Left lung (tissue), 4 donors: ENCODE measurements at regions not wholly inside any gene's neighbourhood (a gene's known extent, or its start where the extent isn't known, plus 50 kb on each side); places are given as distances from the start of the nearest gene placed in this dataset.

Experiments
- ATAC-seq: fragments of 200-7000 bp; cut with Tn5 transposase; one replicate; pipeline ENCODE4 v1.9.1; 2020; ENCODE audit warnings: moderate library complexity
- DNase-seq, 4 donors: peaks; one replicate each; pipeline ENCODE4 v3.0.0-alpha.2; 2013 to 2020
- H3K27ac ChIP-seq, 2 donors: fragments of 200-600 bp; sonication (generic) in 1 of 2; one replicate each; pipeline versions ENCODE4 v1.5.0 to v1.8.0; 2020 to 2021
- H3K27me3 ChIP-seq, 2 donors: fragments of 200-600 bp; sonication (generic) in 1 of 2; one replicate each; pipeline versions ENCODE4 v1.5.0 to v1.8.0; 2020 to 2021
- H3K36me3 ChIP-seq, 2 donors: fragments of 200-600 bp; sonication (generic) in 1 of 2; one replicate each; pipeline versions ENCODE4 v1.5.0 to v1.8.0; 2020 to 2021
- H3K4me1 ChIP-seq, 2 donors: fragments of 200-600 bp; one replicate each; pipeline ENCODE4 v1.8.0; 2021
- H3K4me3 ChIP-seq, 2 donors: fragments of 200-600 bp; sonication (generic) in 1 of 2; one replicate each; pipeline versions ENCODE4 v1.5.0 to v1.8.0; 2020 to 2021; ENCODE audit warnings: mild to moderate bottlenecking in 1 of 2
- H3K9me3 ChIP-seq, 2 donors: fragments of 200-600 bp; sonication (generic) in 1 of 2; one replicate each; pipeline versions ENCODE4 v1.5.0 to v1.8.0; 2020 to 2021
- intact Hi-C, 2 donors: fragments of 100-400 bp; cut with DNase I; formaldehyde crosslinking; loops; one replicate each; pipeline versions ENCODE4 v1.11.2 to v1.14.2; 2022
- TF ChIP-seq, protein P1 (sequence below), 2 donors: fragments of 200-600 bp; sonication (generic) in 1 of 2; IDR thresholded peaks; one replicate each; pipeline versions ENCODE4 v1.5.0 to v1.8.0; 2021; ENCODE audit warnings: antibody characterized with exemption in 2 of 2
- donor health status: DM: no; HTN: yes; CAD: no.
- donor health status: DM: no; HTN: no; CAD: no.

DNA sequence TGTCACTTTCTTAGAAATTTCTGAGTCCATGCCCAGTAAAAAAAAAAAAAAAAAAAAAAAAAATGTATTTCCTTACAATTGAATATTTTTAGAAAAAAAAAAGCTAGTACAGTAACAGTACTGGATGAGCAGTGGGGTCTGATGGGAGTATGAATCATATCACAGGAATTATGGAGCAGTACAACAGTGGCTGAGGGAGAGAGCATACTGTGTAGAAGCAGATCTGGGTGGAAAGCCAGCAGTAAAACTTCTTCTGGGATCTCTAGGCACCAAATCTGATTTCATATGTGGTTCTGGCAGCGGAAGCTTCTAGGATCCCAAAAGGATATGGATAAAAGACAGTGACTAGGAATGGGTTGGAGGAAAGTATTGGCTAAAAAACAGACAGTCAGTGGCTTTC, 414.9 kb upstream of the FSHR start:
- TF ChIP-seq, protein P1, sequence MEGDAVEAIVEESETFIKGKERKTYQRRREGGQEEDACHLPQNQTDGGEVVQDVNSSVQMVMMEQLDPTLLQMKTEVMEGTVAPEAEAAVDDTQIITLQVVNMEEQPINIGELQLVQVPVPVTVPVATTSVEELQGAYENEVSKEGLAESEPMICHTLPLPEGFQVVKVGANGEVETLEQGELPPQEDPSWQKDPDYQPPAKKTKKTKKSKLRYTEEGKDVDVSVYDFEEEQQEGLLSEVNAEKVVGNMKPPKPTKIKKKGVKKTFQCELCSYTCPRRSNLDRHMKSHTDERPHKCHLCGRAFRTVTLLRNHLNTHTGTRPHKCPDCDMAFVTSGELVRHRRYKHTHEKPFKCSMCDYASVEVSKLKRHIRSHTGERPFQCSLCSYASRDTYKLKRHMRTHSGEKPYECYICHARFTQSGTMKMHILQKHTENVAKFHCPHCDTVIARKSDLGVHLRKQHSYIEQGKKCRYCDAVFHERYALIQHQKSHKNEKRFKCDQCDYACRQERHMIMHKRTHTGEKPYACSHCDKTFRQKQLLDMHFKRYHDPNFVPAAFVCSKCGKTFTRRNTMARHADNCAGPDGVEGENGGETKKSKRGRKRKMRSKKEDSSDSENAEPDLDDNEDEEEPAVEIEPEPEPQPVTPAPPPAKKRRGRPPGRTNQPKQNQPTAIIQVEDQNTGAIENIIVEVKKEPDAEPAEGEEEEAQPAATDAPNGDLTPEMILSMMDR (IDR thresholded peaks at IDR 0.05), result no peak
- no peaks in the 10 kb centered on the region for H3K4me1 ChIP-seq
- DNase-seq (no peak), ATAC-seq (no peak)
- H3K27me3 ChIP-seq, result no peaks in the 10 kb centered on the region
- intact Hi-C loops, result no loop called here
- no peak overlapping the region for H3K4me3 ChIP-seq
- no peak overlapping the region for H3K27ac ChIP-seq
- H3K36me3 ChIP-seq, result no peaks in the 10 kb centered on the region
- H3K9me3 ChIP-seq, result peaks cover 0 to 3% of the 10 kb centered on the region in 2 donors

DNA sequence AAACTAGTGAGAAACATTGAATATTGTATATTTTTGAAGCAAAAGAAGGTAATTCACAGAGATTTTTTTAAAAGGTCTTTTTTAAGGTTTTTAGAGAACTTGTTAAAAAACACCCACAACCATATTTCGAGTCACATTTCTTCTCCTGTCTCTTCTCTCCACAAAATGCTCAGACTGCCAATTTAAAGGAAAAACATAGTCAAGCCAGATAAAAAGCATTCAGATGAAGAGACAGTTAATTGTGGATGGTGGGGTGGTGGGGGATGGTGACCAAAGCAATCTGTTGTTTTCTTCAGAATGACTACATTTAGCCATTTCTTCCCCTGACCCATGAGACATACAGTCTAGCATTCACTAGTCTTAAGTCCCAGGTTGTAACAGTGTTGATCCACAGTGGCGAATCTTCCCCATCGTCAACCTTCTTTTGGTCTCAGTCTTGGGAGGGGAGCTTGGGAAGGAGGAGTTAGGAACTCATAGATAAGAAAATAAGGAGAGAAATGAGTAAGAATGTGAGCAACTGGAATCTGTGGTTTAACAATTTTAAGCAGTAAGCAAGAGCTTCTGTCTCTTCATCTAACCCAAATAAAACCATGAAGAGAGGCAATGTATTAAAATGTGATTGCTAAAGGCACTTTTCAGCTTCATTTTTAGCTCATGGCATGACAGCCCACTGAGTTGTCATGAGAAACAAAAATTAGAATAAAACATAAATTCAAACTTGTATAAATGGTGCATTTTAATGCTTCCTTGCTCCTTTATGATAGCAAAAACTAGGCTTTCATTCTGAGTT, 413.7 kb upstream of the FSHR start:
- no peaks in the 10 kb centered on the region for H3K4me1 ChIP-seq
- no peak for ATAC-seq
- H3K9me3 ChIP-seq, result peaks cover 0 to 3% of the 10 kb centered on the region in 2 donors
- no peak for DNase-seq
- no peaks in the 10 kb centered on the region for H3K27me3 ChIP-seq
- intact Hi-C loops, result no loop called here
- H3K27ac ChIP-seq, result no peak overlapping the region
- no peak overlapping the region for H3K4me3 ChIP-seq
- TF ChIP-seq, protein P1 (IDR thresholded peaks at IDR 0.05), result no peak
- H3K36me3 ChIP-seq, result no peaks in the 10 kb centered on the region

DNA sequence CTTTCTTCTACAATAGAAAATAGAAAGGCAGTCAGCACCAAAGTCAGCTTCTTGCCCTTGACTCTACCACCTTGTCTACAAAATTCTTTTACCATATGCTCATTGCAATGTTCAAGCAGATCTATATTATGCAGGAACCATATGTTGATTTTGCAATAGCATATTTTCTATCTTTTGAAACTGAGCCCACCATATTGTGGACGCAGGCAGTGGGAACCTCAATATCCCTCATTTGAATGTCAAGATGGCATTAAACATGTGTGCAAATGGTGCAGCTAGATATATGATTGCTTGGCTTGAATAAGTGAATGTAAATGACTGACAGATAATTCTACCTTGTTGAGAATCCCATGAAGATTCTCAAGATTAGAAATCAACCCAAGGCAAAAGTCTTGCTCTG, 412.7 kb upstream of the FSHR start:
- Histone ChIP-seq H3K36me3 (no peaks in the 10 kb centered on the region), H3K27ac (no peak overlapping the region), H3K4me3 (no peak overlapping the region), H3K4me1 (no peaks in the 10 kb centered on the region), H3K9me3 (peaks cover 0 to 3% of the 10 kb centered on the region in 2 donors), H3K27me3 (no peaks in the 10 kb centered on the region)
- ATAC-seq (no peak), DNase-seq (no peak)
- intact Hi-C loops, result no loop called here
- TF ChIP-seq, protein P1 (IDR thresholded peaks at IDR 0.05), result no peak

DNA sequence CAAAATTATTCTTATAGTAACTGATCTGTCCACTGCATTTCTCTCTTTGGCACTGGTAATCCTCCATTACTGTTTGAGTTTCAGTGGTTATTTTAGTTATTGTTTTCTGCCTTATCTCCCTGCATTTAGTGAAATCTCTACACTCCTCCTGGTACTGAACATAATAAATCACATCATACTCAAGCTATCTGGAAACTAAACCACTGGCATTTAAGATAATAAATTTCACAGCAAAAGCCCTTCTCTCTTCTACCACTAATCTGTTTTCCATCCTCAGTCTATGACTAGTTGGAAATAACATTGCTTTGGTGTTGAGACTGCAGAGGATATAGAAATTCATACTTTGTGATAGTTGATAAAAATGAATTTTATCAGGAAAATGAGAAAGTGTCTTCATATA, 399.3 kb upstream of the FSHR start:
- ATAC-seq (no peak), DNase-seq (no peak)
- Histone ChIP-seq H3K4me3 (no peak overlapping the region), H3K4me1 (no peaks in the 10 kb centered on the region), H3K27ac (no peak overlapping the region), H3K36me3 (no peaks in the 10 kb centered on the region), H3K9me3 (no peaks in the 10 kb centered on the region), H3K27me3 (no peaks in the 10 kb centered on the region)
- intact Hi-C loops, result no loop called here
- TF ChIP-seq, protein P1 (IDR thresholded peaks at IDR 0.05), result no peak

DNA sequence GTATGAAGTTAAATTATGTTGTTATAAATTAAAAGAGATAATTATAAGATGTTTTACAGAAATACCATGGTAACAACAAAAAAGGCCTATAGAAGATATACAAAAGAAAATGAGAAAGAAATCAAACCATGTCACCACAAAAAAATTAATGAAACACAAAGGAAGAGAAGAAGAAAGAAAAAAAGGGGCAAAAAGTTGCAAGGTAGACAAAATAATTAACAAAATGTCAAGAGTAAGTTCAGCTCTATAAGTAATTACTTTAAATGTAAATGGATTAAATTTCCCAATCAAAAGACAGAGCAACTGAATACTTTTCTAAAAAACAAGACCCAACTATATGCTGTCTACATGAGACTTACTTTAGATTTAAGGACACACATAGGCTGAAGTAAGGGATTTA, 378.4 kb upstream of the FSHR start:
- H3K9me3 ChIP-seq, result peaks cover 0 to 63% of the 10 kb centered on the region in 2 donors
- no peak overlapping the region for H3K27ac ChIP-seq
- intact Hi-C loops, result no loop called here
- ATAC-seq (no peak), DNase-seq (no peak)
- H3K27me3 ChIP-seq, result no peaks in the 10 kb centered on the region
- no peak overlapping the region for H3K4me3 ChIP-seq
- TF ChIP-seq, protein P1 (IDR thresholded peaks at IDR 0.05), result no peak
- H3K36me3 ChIP-seq, result no peaks in the 10 kb centered on the region
- H3K4me1 ChIP-seq, result no peaks in the 10 kb centered on the region
